SK-N-SH (cell line): ENCODE measurements at regions not wholly inside any gene's neighbourhood (a gene's known extent, or its start where the extent isn't known, plus 50 kb on each side); places are given as distances from the start of the nearest gene placed in this dataset.

Experiments
- CTCF ChIA-PET: fragments of 300-600, 350-600 bp; formaldehyde crosslinking; extraction: SDS; loops from one replicate; lab custom pipeline; 2021; lab: Yijun Ruan, JAX
- POLR2A ChIA-PET: fragments of 350-600 bp; sonication (Branson Sonifier 250); formaldehyde crosslinking; extraction: SDS; loops from one replicate; lab custom pipeline; 2020; ENCODE audit warnings: antibody characterized with exemption, inconsistent platforms; lab: Yijun Ruan, JAX
- DNase-seq: peaks from one replicate; pipeline ENCODE4 v3.0.0; 2012
- H2AFZ ChIP-seq: fragments of 200-600 bp; sonication (generic); 2 replicates; pipeline ENCODE4 v1.8.1; 2016; ENCODE audit warnings: antibody characterized with exemption, mild to moderate bottlenecking, low read depth
- H3F3A ChIP-seq: fragments of 200-600 bp; sonication (generic); replicated peaks from 2 replicates; pipeline ENCODE3; 2016; ENCODE audit warnings: antibody characterized with exemption, mild to moderate bottlenecking; ENCODE audit not compliant: insufficient read depth
- H3K27ac ChIP-seq, 2 experiments: fragments of 200-500 bp in 1 of 2; fragments of 200-600 bp in 1 of 2; sonication (Bioruptor generic) in 1 of 2; sonication (generic), shearing (Covaris generic) in 1 of 2; 2 replicates each; pipeline versions ENCODE4 v1.5.1 to v1.6.1; 2014 to 2016; ENCODE audit warnings: low read depth in 2 of 2, inconsistent platforms in 1 of 2, low read length in 1 of 2, mild to moderate bottlenecking in 1 of 2, mixed read lengths in 1 of 2
- H3K27me3 ChIP-seq: fragments of 200-600 bp; sonication (generic), shearing (Covaris generic); 2 replicates; pipeline ENCODE4 v1.6.1; 2016; ENCODE audit warnings: mixed run types; ENCODE audit not compliant: insufficient read depth
- H3K36me3 ChIP-seq, 2 experiments: fragments of 200-500 bp in 1 of 2; fragments of 200-600 bp in 1 of 2; sonication (Bioruptor generic) in 1 of 2; sonication (generic) in 1 of 2; replicated peaks in 1 of 2; 2 replicates each; pipeline versions ENCODE3 to v1.5.1; 2014 to 2016; ENCODE audit warnings: low read length in 1 of 2, mild to moderate bottlenecking in 1 of 2; ENCODE audit not compliant: insufficient read depth in 2 of 2, control insufficient read depth in 1 of 2
- H3K4me1 ChIP-seq, 2 experiments: fragments of 200-500 bp in 1 of 2; fragments of 200-600 bp in 1 of 2; sonication (Bioruptor generic) in 1 of 2; sonication (generic), shearing (Covaris generic) in 1 of 2; 2 replicates each; pipeline versions ENCODE4 v1.5.1 to v1.6.1; 2014 to 2016; ENCODE audit warnings: low read depth in 1 of 2, low read length in 1 of 2, mixed run types in 1 of 2; ENCODE audit not compliant: insufficient read depth in 2 of 2, control insufficient read depth in 1 of 2
- H3K4me2 ChIP-seq: fragments of 200-600 bp; sonication (generic), shearing (Covaris generic); 2 replicates; pipeline ENCODE4 v1.6.1; 2017; ENCODE audit warnings: mixed run types
- H3K4me3 ChIP-seq, 2 experiments: fragments of 200-500 bp in 1 of 2; fragments of 200-600 bp in 1 of 2; sonication (Bioruptor generic) in 1 of 2; sonication (generic), shearing (Covaris generic) in 1 of 2; 2 replicates each; pipeline versions ENCODE4 v1.5.1 to v1.8.1; 2014 to 2016; ENCODE audit warnings: low read depth in 2 of 2, inconsistent platforms in 1 of 2, low read length in 1 of 2, mild to moderate bottlenecking in 1 of 2, mixed read lengths in 1 of 2, moderate library complexity in 1 of 2
- H3K79me2 ChIP-seq: fragments of 200-600 bp; sonication (generic); 2 replicates; pipeline ENCODE4 v1.8.1; 2017; ENCODE audit warnings: mild to moderate bottlenecking; ENCODE audit not compliant: insufficient read depth
- H3K9ac ChIP-seq: fragments of 200-600 bp; sonication (generic); 2 replicates; pipeline ENCODE4 v1.6.1; 2017; ENCODE audit warnings: mixed run types
- H3K9me2 ChIP-seq: fragments of 200-600 bp; sonication (generic); 2 replicates; pipeline ENCODE4 v1.6.1; 2017; ENCODE audit warnings: mixed run types
- H3K9me3 ChIP-seq: fragments of 200-600 bp; sonication (generic); 2 replicates; pipeline ENCODE4 v1.6.1; 2017; ENCODE audit warnings: mixed run types, mild to moderate bottlenecking, moderate library complexity
- H4K20me1 ChIP-seq: fragments of 200-600 bp; sonication (generic); 2 replicates; pipeline ENCODE4 v1.6.1; 2017; ENCODE audit warnings: mild to moderate bottlenecking, mixed run types; ENCODE audit not compliant: insufficient read depth
- ELF1 ChIP-seq: IDR thresholded peaks from 2 replicates; pipeline ENCODE4 v1.4.0; 2012
- EP300 ChIP-seq, 2 experiments: IDR thresholded peaks; 2 replicates each; pipeline versions ENCODE4 v1.4.0 to v1.6.1; 2012; ENCODE audit warnings: borderline replicate concordance in 1 of 2, low read depth in 1 of 2, low read length in 1 of 2
- EZH2phosphoT487 ChIP-seq: fragments of 200-600 bp; sonication (generic); IDR thresholded peaks from 2 replicates; pipeline ENCODE4 v1.6.1; 2017; ENCODE audit warnings: low read depth, mixed run types, mild to moderate bottlenecking, antibody characterized with exemption, moderate library complexity, borderline replicate concordance
- FOSL2 ChIP-seq: IDR thresholded peaks from 2 replicates; pipeline ENCODE4 v1.4.0; 2012; ENCODE audit warnings: low read depth, mild to moderate bottlenecking, moderate library complexity, borderline replicate concordance
- FOXJ3 ChIP-seq: sonication (generic); formaldehyde crosslinking; IDR thresholded peaks from 2 replicates; pipeline ENCODE4 v1.5.1; 2020; ENCODE audit warnings: mild to moderate bottlenecking, missing genetic modification reagents
- FOXM1 ChIP-seq: IDR thresholded peaks from 2 replicates; pipeline ENCODE4 v1.4.0; 2012; ENCODE audit warnings: low read depth, mild to moderate bottlenecking
- GATA2 ChIP-seq: sonication (generic); formaldehyde crosslinking; IDR thresholded peaks from 2 replicates; pipeline ENCODE4 v1.5.0; 2020; ENCODE audit warnings: mild to moderate bottlenecking, missing genetic modification reagents
- IRF3 ChIP-seq: fragments of 150-350 bp; IDR thresholded peaks from 2 replicates; pipeline ENCODE4 v1.6.1; 2016; ENCODE audit warnings: mild to moderate bottlenecking, low read depth, low read length
- JUND ChIP-seq: IDR thresholded peaks from 2 replicates; pipeline ENCODE4 v1.4.0; 2012
- MAX ChIP-seq: IDR thresholded peaks from 2 replicates; pipeline ENCODE4 v1.4.0; 2012; ENCODE audit warnings: low read depth
- MEF2A ChIP-seq: IDR thresholded peaks from 2 replicates; pipeline ENCODE4 v1.4.0; 2012; ENCODE audit warnings: low read depth, borderline replicate concordance
- MXI1 ChIP-seq: IDR thresholded peaks from 2 replicates; pipeline ENCODE4 v1.6.1; 2012; ENCODE audit warnings: mild to moderate bottlenecking, low read depth, low read length, improper control_type of control experiment
- NFIC ChIP-seq: IDR thresholded peaks from 2 replicates; pipeline ENCODE4 v1.4.0; 2012; ENCODE audit warnings: borderline replicate concordance
- NRF1 ChIP-seq: IDR thresholded peaks from 2 replicates; pipeline ENCODE4 v1.6.1; 2012; ENCODE audit warnings: low read depth, mild to moderate bottlenecking, low read length
- REST ChIP-seq: IDR thresholded peaks from 2 replicates; pipeline ENCODE4 v1.6.1; 2012; ENCODE audit warnings: mild to moderate bottlenecking, low read depth, low read length, moderate library complexity
- RFX5 ChIP-seq: IDR thresholded peaks from 2 replicates; pipeline ENCODE4 v1.6.1; 2012; ENCODE audit warnings: mild to moderate bottlenecking, improper control_type of control experiment, low read length
- RXRA ChIP-seq: IDR thresholded peaks from 2 replicates; pipeline ENCODE4 v1.4.0; 2012; ENCODE audit warnings: low read depth, mild to moderate bottlenecking, borderline replicate concordance
- SIN3A ChIP-seq: IDR thresholded peaks from 2 replicates; pipeline ENCODE4 v1.6.1; 2012; ENCODE audit warnings: low read depth, mild to moderate bottlenecking, low read length, moderate library complexity, borderline replicate concordance
- TAF1 ChIP-seq: IDR thresholded peaks from 2 replicates; pipeline ENCODE4 v1.6.1; 2012; ENCODE audit warnings: low read depth, mild to moderate bottlenecking, low read length, moderate library complexity, borderline replicate concordance
- TEAD4 ChIP-seq: IDR thresholded peaks from 2 replicates; pipeline ENCODE4 v1.4.0; 2012; ENCODE audit warnings: mild to moderate bottlenecking, borderline replicate concordance; ENCODE audit not compliant: insufficient read depth
- USF1 ChIP-seq: IDR thresholded peaks from 2 replicates; pipeline ENCODE4 v1.4.0; 2012; ENCODE audit warnings: low read depth, borderline replicate concordance
- USF2 ChIP-seq: fragments of 150-350 bp; IDR thresholded peaks from 2 replicates; pipeline ENCODE4 v1.6.1; 2017; ENCODE audit warnings: antibody characterized with exemption, low read length, low read depth, borderline replicate concordance
- YY1 ChIP-seq: IDR thresholded peaks from 2 replicates; pipeline ENCODE4 v1.4.0; 2012; ENCODE audit warnings: low read depth, mild to moderate bottlenecking
- WGBS: methylation state at CpG from one replicate; pipeline ENCODE4 v1.1.6; 2017; ENCODE audit warnings: low lambda C conversion rate; 5-methylcytosine and 5-hydroxymethylcytosine counted together

GRCh38 chr13:24033527-24034302 is 126.8 kb upstream of the SPATA13 start (continued):
- TF ChIP-seq USF2 (no peak), RFX5 (no peak), SIN3A (no peak), JUND (no peak), TEAD4 (peak; percentile 33; the same call in 1 of the 2 replicates), NFIC (peak; percentile 56; the same call in 1 of the 2 replicates), FOXJ3 (CRISPR knock-in tag) (no peak), IRF3 (no peak)

GRCh38 chr13:24035411-24035810 is 125.1 kb upstream of the SPATA13 start:
- no peak overlapping the region for H2AFZ ChIP-seq
- H3K9me3 ChIP-seq = no peaks in the 10 kb centered on the region
- H4K20me1 ChIP-seq = no peaks in the 10 kb centered on the region
- DNase-seq = no peak
- H3K27me3 ChIP-seq = no peaks in the 10 kb centered on the region
- H3K4me1 ChIP-seq = peaks cover 17 to 19% of the 10 kb centered on the region in 2 experiments; a peak in 3 of 4 replicates
- H3K4me3 ChIP-seq = no peak overlapping the region
- H3K9me2 ChIP-seq = no peaks in the 10 kb centered on the region
- H3F3A ChIP-seq = no peaks in the 10 kb centered on the region
- H3K9ac ChIP-seq = no peak overlapping the region
- POLR2A ChIA-PET = no interaction called here
- CTCF ChIA-PET = interaction anchor here (1.2 to 5.1 kb wide), 4 partner anchors 15 to 193 kb away, joined by 4 to 27 read pairs (median 7); no protein-coding TSS in a partner anchor
- H3K36me3 ChIP-seq = no peaks in the 10 kb centered on the region
- no peak overlapping the region for H3K4me2 ChIP-seq
- H3K27ac ChIP-seq = peak overlapping the region in 1 of 2 experiments; percentile 51; a peak in 1 of 4 replicates
- H3K79me2 ChIP-seq = no peaks in the 10 kb centered on the region
- 100% methylated on average over 4 of the region's 5 CpGs for WGBS
- TF ChIP-seq IRF3 (no peak), RXRA (no peak), EZH2phosphoT487 (no peak), MAX (no peak), USF1 (no peak), NRF1 (no peak), REST (no peak), EP300 (IDR thresholded peaks at IDR 0.05; ENCODE audit: borderline replicate concordance in 1 of 2, low read depth in 1 of 2, low read length in 1 of 2) (no peak), TAF1 (no peak), YY1 (no peak), JUND (no peak), GATA2 (CRISPR knock-in tag) (no peak), MEF2A (no peak), FOXM1 (no peak), FOSL2 (no peak), MXI1 (no peak), ELF1 (no peak), NFIC (no peak), SIN3A (no peak)
